HUES48 (cell line): ENCODE measurements at regions not wholly inside any gene's neighbourhood (a gene's known extent, or its start where the extent isn't known, plus 50 kb on each side); places are given as distances from the start of the nearest gene placed in this dataset.
A peak's percentile ranks its signal among the peaks of the same experiment; 100 is the strongest.
"Not testable (repeated sequence)": the region's sequence is repeated elsewhere in the genome, so short reads cannot be mapped to it uniquely, and the experiment has no call there.

ENCODE experiments used
- H3K27ac ChIP-seq: one replicate; pipeline ENCODE4 v1.7.0; 2013; ENCODE audit warnings: low read depth, low read length, inconsistent platforms
- H3K27me3 ChIP-seq: 2 replicates; pipeline ENCODE4 v1.6.1; 2013; ENCODE audit warnings: mild to moderate bottlenecking, low read length; ENCODE audit not compliant: control insufficient read depth, insufficient read depth
- H3K36me3 ChIP-seq: 2 replicates; pipeline ENCODE4 v1.6.1; 2013; ENCODE audit warnings: low read length; ENCODE audit not compliant: control insufficient read depth, insufficient read depth
- H3K4me1 ChIP-seq: 2 replicates; pipeline ENCODE4 v1.6.1; 2013; ENCODE audit warnings: mild to moderate bottlenecking, low read length; ENCODE audit not compliant: control insufficient read depth, insufficient read depth
- H3K4me3 ChIP-seq: 2 replicates; pipeline ENCODE4 v1.5.1; 2013; ENCODE audit warnings: mild to moderate bottlenecking, low read depth, low read length
- H3K9ac ChIP-seq: 2 replicates; pipeline ENCODE4 v1.6.1; 2013; ENCODE audit warnings: mild to moderate bottlenecking, low read depth, low read length, moderate library complexity
- H3K9me3 ChIP-seq: 2 replicates; pipeline ENCODE4 v1.6.1; 2013; ENCODE audit warnings: low read length; ENCODE audit not compliant: control insufficient read depth, insufficient read depth

- Histone ChIP-seq H3K4me3 (no peak overlapping the region), H3K9me3 (no peaks in the 10 kb centered on the region), H3K4me1 (no peaks in the 10 kb centered on the region), H3K36me3 (no peaks in the 10 kb centered on the region), H3K27me3 (no peaks in the 10 kb centered on the region), H3K27ac (no peak overlapping the region), H3K9ac (no peak overlapping the region)
Observed at GRCh38 chr18:47708206-47708605, 222.3 kb downstream of the SMAD2 start.

- H3K27me3 ChIP-seq = no peaks in the 10 kb centered on the region
- no peaks in the 10 kb centered on the region for H3K36me3 ChIP-seq
- H3K4me1 ChIP-seq = no peaks in the 10 kb centered on the region
- no peak overlapping the region for H3K27ac ChIP-seq
- no peaks in the 10 kb centered on the region for H3K9me3 ChIP-seq
- no peak overlapping the region for H3K4me3 ChIP-seq
- no peak overlapping the region for H3K9ac ChIP-seq
Observed at GRCh38 chr18:47701134-47701533, 229.3 kb downstream of the SMAD2 start.

- no peaks in the 10 kb centered on the region for H3K27me3 ChIP-seq
- no peaks in the 10 kb centered on the region for H3K36me3 ChIP-seq
- no peak overlapping the region for H3K27ac ChIP-seq
- H3K9ac ChIP-seq = no peak overlapping the region
- H3K9me3 ChIP-seq = no peaks in the 10 kb centered on the region
- no peak overlapping the region for H3K4me3 ChIP-seq
- no peaks in the 10 kb centered on the region for H3K4me1 ChIP-seq
Observed at GRCh38 chr18:47696870-47697269, 233.6 kb downstream of the SMAD2 start.

GRCh38 chr18:47691611-47692010, 238.8 kb downstream of the SMAD2 start:
- H3K9ac ChIP-seq = no peak overlapping the region
- H3K4me3 ChIP-seq = no peak overlapping the region
- peaks cover 5% of the 10 kb centered on the region; the same call in 1 of the 2 replicates for H3K4me1 ChIP-seq
- no peaks in the 10 kb centered on the region for H3K36me3 ChIP-seq
- no peak overlapping the region for H3K27ac ChIP-seq
- H3K9me3 ChIP-seq = no peaks in the 10 kb centered on the region
- H3K27me3 ChIP-seq = no peaks in the 10 kb centered on the region

- not testable (repeated sequence) for H3K27ac ChIP-seq, H3K4me1 ChIP-seq, H3K9me3 ChIP-seq, H3K4me3 ChIP-seq, H3K27me3 ChIP-seq, H3K9ac ChIP-seq, H3K36me3 ChIP-seq
Observed at GRCh38 chr18:47690778-47691177, 239.7 kb downstream of the SMAD2 start.

- H3K27me3 ChIP-seq = no peaks in the 10 kb centered on the region
- no peak overlapping the region for H3K4me3 ChIP-seq
- no peaks in the 10 kb centered on the region for H3K36me3 ChIP-seq
- H3K27ac ChIP-seq = peak overlapping the region; percentile 7
- peaks cover 5% of the 10 kb centered on the region; the same call in 1 of the 2 replicates for H3K4me1 ChIP-seq
- H3K9me3 ChIP-seq = no peaks in the 10 kb centered on the region
- no peak overlapping the region for H3K9ac ChIP-seq
Observed at GRCh38 chr18:47689371-47689770, 241.1 kb downstream of the SMAD2 start.

- Histone ChIP-seq H3K4me3 (no peak overlapping the region), H3K9me3 (no peaks in the 10 kb centered on the region), H3K4me1 (peaks cover 5% of the 10 kb centered on the region; the same call in 1 of the 2 replicates), H3K9ac (no peak overlapping the region), H3K36me3 (no peaks in the 10 kb centered on the region), H3K27me3 (no peaks in the 10 kb centered on the region), H3K27ac (no peak overlapping the region)
Observed at GRCh38 chr18:47686806-47687205, 243.7 kb downstream of the SMAD2 start.

GRCh38 chr18:47683774-47684173, 246.7 kb downstream of the SMAD2 start:
- Histone ChIP-seq H3K9ac (no peak overlapping the region), H3K27me3 (no peaks in the 10 kb centered on the region), H3K4me1 (no peaks in the 10 kb centered on the region), H3K36me3 (no peaks in the 10 kb centered on the region), H3K4me3 (no peak overlapping the region), H3K27ac (no peak overlapping the region), H3K9me3 (no peaks in the 10 kb centered on the region)

- Histone ChIP-seq H3K4me1 (no peaks in the 10 kb centered on the region), H3K4me3 (no peak overlapping the region)
Observed at GRCh38 chr18:47682876-47683275, 247.6 kb downstream of the SMAD2 start.

GRCh38 chr18:47680488-47680887, 250.0 kb downstream of the SMAD2 start:
- Histone ChIP-seq H3K9me3 (no peaks in the 10 kb centered on the region), H3K27ac (no peak overlapping the region), H3K4me1 (no peaks in the 10 kb centered on the region), H3K27me3 (no peaks in the 10 kb centered on the region), H3K36me3 (no peaks in the 10 kb centered on the region), H3K4me3 (no peak overlapping the region), H3K9ac (no peak overlapping the region)

More at GRCh38 chr18:47682876-47683275, 247.6 kb downstream of the SMAD2 start:
- H3K9ac ChIP-seq = no peak overlapping the region
- H3K27me3 ChIP-seq = no peaks in the 10 kb centered on the region
- H3K9me3 ChIP-seq = no peaks in the 10 kb centered on the region
- no peaks in the 10 kb centered on the region for H3K36me3 ChIP-seq
- H3K27ac ChIP-seq = no peak overlapping the region

GRCh38 chr18:47679864-47680263, 250.6 kb downstream of the SMAD2 start:
- Histone ChIP-seq H3K36me3 (no peaks in the 10 kb centered on the region), H3K4me1 (no peaks in the 10 kb centered on the region), H3K27ac (no peak overlapping the region), H3K9me3 (no peaks in the 10 kb centered on the region), H3K27me3 (no peaks in the 10 kb centered on the region), H3K4me3 (no peak overlapping the region), H3K9ac (no peak overlapping the region)

- Histone ChIP-seq H3K36me3 (no peaks in the 10 kb centered on the region), H3K27ac (no peak overlapping the region), H3K9me3 (no peaks in the 10 kb centered on the region), H3K9ac (no peak overlapping the region), H3K27me3 (no peaks in the 10 kb centered on the region), H3K4me3 (no peak overlapping the region), H3K4me1 (no peaks in the 10 kb centered on the region)
Observed at GRCh38 chr18:47677952-47678351, 252.5 kb downstream of the SMAD2 start.
